Activated naive CD4-positive, alpha-beta T cell treated with anti-CD3 and anti-CD28 coated beads, Interleukin-2, amount 10 ng/mL, durations not matched to agents 7 days and 5 days (primary cell): ENCODE measurements at regions not wholly inside any gene's neighbourhood (a gene's known extent, or its start where the extent isn't known, plus 50 kb on each side); places are given as distances from the start of the nearest gene placed in this dataset.

Source experiments
- CTCF ChIA-PET: fragments of 350-600 bp; sonication (Branson Sonifier 250); formaldehyde crosslinking; loops from one replicate; lab custom pipeline; 2021; ENCODE audit warnings: antibody characterized with exemption; lab: Charles Lee
- DNase-seq: peaks from one replicate; pipeline ENCODE4 v3.0.0-alpha.2; 2020
- H3K27ac Mint-ChIP-seq: one replicate; pipeline ENCODE4 v1.8.0; 2021; ENCODE audit warnings: mild to moderate bottlenecking, moderate library complexity, mixed read lengths
- H3K27me3 Mint-ChIP-seq: one replicate; pipeline ENCODE4 v1.8.0; 2021; ENCODE audit warnings: mild to moderate bottlenecking, mixed read lengths
- H3K36me3 Mint-ChIP-seq: one replicate; pipeline ENCODE4 v1.8.0; 2021; ENCODE audit warnings: mixed read lengths
- H3K4me1 Mint-ChIP-seq: one replicate; pipeline ENCODE4 v1.8.0; 2021; ENCODE audit warnings: mixed read lengths
- H3K4me3 Mint-ChIP-seq: one replicate; pipeline ENCODE4 v1.8.0; 2021; ENCODE audit warnings: mild to moderate bottlenecking, moderate library complexity, mixed read lengths
- H3K9me3 Mint-ChIP-seq: one replicate; pipeline ENCODE4 v1.8.0; 2021; ENCODE audit warnings: mixed read lengths

- H3K27me3 Mint-ChIP-seq: no peaks in the 10 kb centered on the region
- CTCF ChIA-PET: interaction anchor here (0.7 to 1.3 kb wide), 3 partner anchors 16 to 321 kb away, joined by 3 to 6 read pairs (median 3); no protein-coding TSS in a partner anchor
- peaks cover 13% of the 10 kb centered on the region for H3K9me3 Mint-ChIP-seq
- H3K4me3 Mint-ChIP-seq: no peak overlapping the region
- H3K4me1 Mint-ChIP-seq: peaks cover 41% of the 10 kb centered on the region
- peak overlapping the region; percentile 92 for H3K27ac Mint-ChIP-seq
- H3K36me3 Mint-ChIP-seq: peaks cover 29% of the 10 kb centered on the region
- no peak for DNase-seq
Measured at GRCh38 chr12:89864411-89864810, 155.8 kb upstream of the ATP2B1 start.

- no peak for DNase-seq
- Mint-ChIP-seq H3K27ac (peak overlapping the region; percentile 92), H3K36me3 (peaks cover 29% of the 10 kb centered on the region), H3K4me1 (peaks cover 41% of the 10 kb centered on the region), H3K27me3 (no peaks in the 10 kb centered on the region), H3K9me3 (peaks cover 13% of the 10 kb centered on the region), H3K4me3 (peak overlapping the region; percentile 74)
- CTCF ChIA-PET: interaction anchor here (0.7 to 1.3 kb wide), 3 partner anchors 16 to 321 kb away, joined by 3 to 6 read pairs (median 3); no protein-coding TSS in a partner anchor
Measured at GRCh38 chr12:89863968-89864367, 155.3 kb upstream of the ATP2B1 start.

- Mint-ChIP-seq H3K4me1 (peaks cover 41% of the 10 kb centered on the region), H3K36me3 (peaks cover 29% of the 10 kb centered on the region), H3K4me3 (peak overlapping the region; percentile 74), H3K27me3 (no peaks in the 10 kb centered on the region), H3K9me3 (peaks cover 13% of the 10 kb centered on the region), H3K27ac (peak overlapping the region; percentile 92)
- peak; percentile 61 for DNase-seq
- CTCF ChIA-PET: interaction anchor here (1.0 to 1.3 kb wide), 2 partner anchors 17 to 87 kb away, joined by 3 to 6 read pairs; no protein-coding TSS in a partner anchor
Measured at GRCh38 chr12:89863493-89863938, 154.9 kb upstream of the ATP2B1 start.

GRCh38 chr12:89862511-89863445 lies 154.1 kb upstream of the ATP2B1 start:
- H3K4me1 Mint-ChIP-seq: peaks cover 41% of the 10 kb centered on the region
- H3K36me3 Mint-ChIP-seq: peaks cover 29% of the 10 kb centered on the region
- peak; percentile 54 for DNase-seq
- CTCF ChIA-PET: interaction anchor here (1.3 kb wide), 1 partner anchor 87 kb away, joined by 3 read pairs; no protein-coding TSS in a partner anchor
- peak overlapping the region; percentile 92 for H3K27ac Mint-ChIP-seq
- no peaks in the 10 kb centered on the region for H3K27me3 Mint-ChIP-seq
- peak overlapping the region; percentile 74 for H3K4me3 Mint-ChIP-seq
- peaks cover 13% of the 10 kb centered on the region for H3K9me3 Mint-ChIP-seq

GRCh38 chr12:89861086-89861485 lies 152.4 kb upstream of the ATP2B1 start:
- Mint-ChIP-seq H3K36me3 (peaks cover 29% of the 10 kb centered on the region), H3K9me3 (peaks cover 13% of the 10 kb centered on the region), H3K4me3 (no peak overlapping the region), H3K27ac (no peak overlapping the region), H3K27me3 (no peaks in the 10 kb centered on the region), H3K4me1 (peaks cover 50% of the 10 kb centered on the region)
- no peak for DNase-seq
- CTCF ChIA-PET: interaction anchor here (0.7 kb wide), 1 partner anchor 29 kb away, joined by 3 read pairs; no protein-coding TSS in a partner anchor

GRCh38 chr12:89859508-89860220 lies 151.0 kb upstream of the ATP2B1 start:
- Mint-ChIP-seq H3K9me3 (peaks cover 8% of the 10 kb centered on the region), H3K27me3 (no peaks in the 10 kb centered on the region), H3K27ac (no peak overlapping the region), H3K4me1 (peaks cover 50% of the 10 kb centered on the region), H3K36me3 (peaks cover 22% of the 10 kb centered on the region), H3K4me3 (no peak overlapping the region)
- no peak for DNase-seq
- CTCF ChIA-PET: interaction anchor here (1.5 kb wide), 1 partner anchor 152 kb away, joined by 3 read pairs; no protein-coding TSS in a partner anchor

- H3K36me3 Mint-ChIP-seq: peaks cover 21% of the 10 kb centered on the region
- no peak overlapping the region for H3K4me3 Mint-ChIP-seq
- CTCF ChIA-PET: no interaction called here
- peaks cover 42% of the 10 kb centered on the region for H3K4me1 Mint-ChIP-seq
- DNase-seq: no peak
- no peak overlapping the region for H3K27ac Mint-ChIP-seq
- H3K27me3 Mint-ChIP-seq: no peaks in the 10 kb centered on the region
- peaks cover 6% of the 10 kb centered on the region for H3K9me3 Mint-ChIP-seq
Measured at GRCh38 chr12:89858718-89859117, 150.1 kb upstream of the ATP2B1 start.

GRCh38 chr12:89857652-89858274 lies 149.1 kb upstream of the ATP2B1 start:
- no peak for DNase-seq
- peaks cover 6% of the 10 kb centered on the region for H3K9me3 Mint-ChIP-seq
- peaks cover 11% of the 10 kb centered on the region for H3K36me3 Mint-ChIP-seq
- CTCF ChIA-PET: interaction anchor here (0.6 kb wide), 1 partner anchor 9 kb away, joined by 3 read pairs; no protein-coding TSS in a partner anchor
- no peak overlapping the region for H3K4me3 Mint-ChIP-seq
- H3K27ac Mint-ChIP-seq: no peak overlapping the region
- H3K4me1 Mint-ChIP-seq: peaks cover 32% of the 10 kb centered on the region
- no peaks in the 10 kb centered on the region for H3K27me3 Mint-ChIP-seq

- DNase-seq: no peak
- CTCF ChIA-PET: no interaction called here
- no peak overlapping the region for H3K4me3 Mint-ChIP-seq
Measured at GRCh38 chr12:89856431-89856830, 147.8 kb upstream of the ATP2B1 start.

GRCh38 chr12:89848732-89849131 lies 140.1 kb upstream of the ATP2B1 start:
- no peak for DNase-seq
- Mint-ChIP-seq H3K4me1 (no peaks in the 10 kb centered on the region), H3K27ac (no peak overlapping the region), H3K27me3 (no peaks in the 10 kb centered on the region), H3K36me3 (no peaks in the 10 kb centered on the region), H3K9me3 (no peaks in the 10 kb centered on the region), H3K4me3 (no peak overlapping the region)
- CTCF ChIA-PET: interaction anchor here (1.3 kb wide), 1 partner anchor 9 kb away, joined by 3 read pairs; no protein-coding TSS in a partner anchor

More at GRCh38 chr12:89856431-89856830, 147.8 kb upstream of the ATP2B1 start:
- peaks cover 19% of the 10 kb centered on the region for H3K4me1 Mint-ChIP-seq
- peaks cover under 1% of the 10 kb centered on the region for H3K9me3 Mint-ChIP-seq
- H3K27me3 Mint-ChIP-seq: no peaks in the 10 kb centered on the region
- H3K27ac Mint-ChIP-seq: no peak overlapping the region
- peaks cover 3% of the 10 kb centered on the region for H3K36me3 Mint-ChIP-seq

GRCh38 chr12:89846473-89847055 lies 137.9 kb upstream of the ATP2B1 start:
- H3K36me3 Mint-ChIP-seq: no peaks in the 10 kb centered on the region
- DNase-seq: no peak
- H3K4me1 Mint-ChIP-seq: no peaks in the 10 kb centered on the region
- CTCF ChIA-PET: no interaction called here
- no peak overlapping the region for H3K4me3 Mint-ChIP-seq
- peaks cover 3% of the 10 kb centered on the region for H3K27me3 Mint-ChIP-seq
- no peak overlapping the region for H3K27ac Mint-ChIP-seq
- H3K9me3 Mint-ChIP-seq: no peaks in the 10 kb centered on the region

GRCh38 chr12:89845767-89846166 lies 137.1 kb upstream of the ATP2B1 start:
- Mint-ChIP-seq H3K4me3 (no peak overlapping the region), H3K27ac (no peak overlapping the region), H3K27me3 (peaks cover 3% of the 10 kb centered on the region), H3K4me1 (no peaks in the 10 kb centered on the region), H3K36me3 (no peaks in the 10 kb centered on the region), H3K9me3 (no peaks in the 10 kb centered on the region)
- DNase-seq: no peak
- CTCF ChIA-PET: no interaction called here

GRCh38 chr12:89845366-89845765 lies 136.7 kb upstream of the ATP2B1 start:
- CTCF ChIA-PET: no interaction called here
- Mint-ChIP-seq H3K27ac (no peak overlapping the region), H3K4me1 (no peaks in the 10 kb centered on the region)

More at GRCh38 chr12:89845366-89845765, 136.7 kb upstream of the ATP2B1 start:
- Mint-ChIP-seq H3K27me3 (peaks cover 3% of the 10 kb centered on the region), H3K36me3 (no peaks in the 10 kb centered on the region), H3K9me3 (no peaks in the 10 kb centered on the region), H3K4me3 (no peak overlapping the region)
- DNase-seq: no peak
